Tibial artery (tissue), 4 donors: ENCODE measurements at regions not wholly inside any gene's neighbourhood (a gene's known extent, or its start where the extent isn't known, plus 50 kb on each side); places are given as distances from the start of the nearest gene placed in this dataset.
"Not testable (repeated sequence)": the region's sequence is repeated elsewhere in the genome, so short reads cannot be mapped to it uniquely, and the experiment has no call there.

ENCODE experiments used
- DNase-seq, 2 donors: peaks; one replicate each; pipeline ENCODE4 v3.0.0-alpha.2; 2019
- H3K27ac ChIP-seq, 2 donors: fragments of 200-600 bp; sonication (generic) in 1 of 2; 1 replicate in 1 of 2; 2 replicates in 1 of 2; pipeline ENCODE4 v1.5.1; 2018 to 2019; ENCODE audit warnings: mild to moderate bottlenecking in 1 of 2
- H3K27me3 ChIP-seq, 2 donors: fragments of 200-600 bp; sonication (generic) in 1 of 2; one replicate each; pipeline versions ENCODE4 v1.5.1 to v1.6.0; 2016 to 2019
- H3K36me3 ChIP-seq, 3 donors: fragments of 200-600 bp; sonication (generic) in 2 of 3; one replicate each; pipeline ENCODE4 v1.5.1; 2016 to 2019; ENCODE audit warnings: mild to moderate bottlenecking in 2 of 3
- H3K4me1 ChIP-seq, 4 donors: fragments of 200-600 bp; sonication (generic) in 2 of 4; 1 replicate in 3 of 4; 2 replicates in 1 of 4; pipeline ENCODE4 v1.5.1; 2016 to 2019
- H3K4me3 ChIP-seq, 2 donors: fragments of 200-600 bp; sonication (generic) in 1 of 2; 1 replicate in 1 of 2; 2 replicates in 1 of 2; pipeline ENCODE4 v1.5.1; 2018 to 2019; ENCODE audit warnings: mild to moderate bottlenecking in 2 of 2
- H3K9me3 ChIP-seq, 3 donors: fragments of 200-600 bp; sonication (generic) in 1 of 3; one replicate each; pipeline ENCODE4 v1.5.1; 2016 to 2019
- intact Hi-C: fragments of 100-400 bp; cut with DNase I; formaldehyde crosslinking; loops from one replicate; pipeline ENCODE4 v1.15.0; 2023; ENCODE audit warnings: low total_unique reads
- TF ChIP-seq, protein P1 (sequence below), 2 experiments: fragments of 200-600 bp in 1 of 2; fragments of 450-650 bp in 1 of 2; IDR thresholded peaks; one replicate each; pipeline ENCODE4 v1.5.1; 2017 to 2019; ENCODE audit warnings: antibody characterized with exemption in 2 of 2, mild to moderate bottlenecking in 1 of 2, moderate library complexity in 1 of 2

DNA sequence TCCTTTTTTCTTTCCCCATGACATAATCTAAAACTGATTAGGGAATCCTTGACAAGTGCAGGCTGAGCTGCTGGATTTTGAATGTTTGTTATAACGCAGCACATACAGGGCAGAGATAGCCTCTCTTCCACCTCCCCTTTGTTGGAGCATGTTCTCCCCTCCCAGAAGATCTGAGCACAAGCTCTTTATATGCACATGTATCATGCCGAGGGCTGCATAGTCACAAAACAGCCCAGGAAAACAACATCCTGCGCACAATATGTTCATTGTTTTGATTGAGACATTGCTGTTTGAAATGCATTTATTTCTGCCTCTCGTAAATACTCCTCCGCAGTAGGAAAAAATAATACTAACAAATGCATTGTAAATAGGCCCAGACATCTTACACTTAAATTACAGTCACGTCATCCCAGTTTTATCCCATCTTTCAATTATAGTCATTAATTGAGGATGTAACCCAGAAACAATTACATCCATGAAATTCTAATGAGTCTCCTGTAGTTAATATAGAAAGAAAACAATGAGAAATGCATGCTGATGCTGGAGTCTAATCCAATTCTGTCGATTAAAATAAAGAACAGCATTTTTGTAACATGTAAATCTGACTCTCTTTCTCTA, 401.8 kb downstream of the BTG1 start:
- Histone ChIP-seq H3K4me1 (no peaks in the 10 kb centered on the region), H3K36me3 (no peaks in the 10 kb centered on the region), H3K27ac (no peak overlapping the region), H3K9me3 (no peaks in the 10 kb centered on the region), H3K4me3 (no peak overlapping the region), H3K27me3 (no peaks in the 10 kb centered on the region)
- no peak for DNase-seq
- TF ChIP-seq, protein P1, sequence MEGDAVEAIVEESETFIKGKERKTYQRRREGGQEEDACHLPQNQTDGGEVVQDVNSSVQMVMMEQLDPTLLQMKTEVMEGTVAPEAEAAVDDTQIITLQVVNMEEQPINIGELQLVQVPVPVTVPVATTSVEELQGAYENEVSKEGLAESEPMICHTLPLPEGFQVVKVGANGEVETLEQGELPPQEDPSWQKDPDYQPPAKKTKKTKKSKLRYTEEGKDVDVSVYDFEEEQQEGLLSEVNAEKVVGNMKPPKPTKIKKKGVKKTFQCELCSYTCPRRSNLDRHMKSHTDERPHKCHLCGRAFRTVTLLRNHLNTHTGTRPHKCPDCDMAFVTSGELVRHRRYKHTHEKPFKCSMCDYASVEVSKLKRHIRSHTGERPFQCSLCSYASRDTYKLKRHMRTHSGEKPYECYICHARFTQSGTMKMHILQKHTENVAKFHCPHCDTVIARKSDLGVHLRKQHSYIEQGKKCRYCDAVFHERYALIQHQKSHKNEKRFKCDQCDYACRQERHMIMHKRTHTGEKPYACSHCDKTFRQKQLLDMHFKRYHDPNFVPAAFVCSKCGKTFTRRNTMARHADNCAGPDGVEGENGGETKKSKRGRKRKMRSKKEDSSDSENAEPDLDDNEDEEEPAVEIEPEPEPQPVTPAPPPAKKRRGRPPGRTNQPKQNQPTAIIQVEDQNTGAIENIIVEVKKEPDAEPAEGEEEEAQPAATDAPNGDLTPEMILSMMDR (IDR thresholded peaks at IDR 0.05): no peak
- intact Hi-C loops: no loop called here

DNA sequence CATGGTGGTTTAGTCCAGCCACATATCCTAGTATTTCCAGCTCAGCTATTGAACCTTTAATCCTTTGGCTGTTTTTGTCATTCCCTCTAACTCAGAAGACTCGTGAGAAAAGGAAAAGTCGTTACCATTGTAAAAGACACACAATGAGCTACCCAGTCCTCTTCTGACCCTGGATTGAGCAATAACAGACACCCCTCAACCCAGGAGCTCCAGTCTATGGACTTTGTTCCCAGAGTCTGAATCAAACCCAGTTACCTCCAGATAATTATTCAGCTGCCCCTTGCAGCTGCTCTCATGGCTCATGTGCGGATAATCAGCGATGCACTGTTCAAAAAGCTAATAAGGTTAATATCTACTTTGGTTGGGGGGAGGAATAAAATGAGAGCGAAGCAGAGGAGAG, 402.4 kb downstream of the BTG1 start:
- TF ChIP-seq, protein P1 (IDR thresholded peaks at IDR 0.05): no peak
- intact Hi-C loops: no loop called here
- no peaks in the 10 kb centered on the region for H3K9me3 ChIP-seq
- no peaks in the 10 kb centered on the region for H3K4me1 ChIP-seq
- H3K27ac ChIP-seq: no peak overlapping the region
- no peaks in the 10 kb centered on the region for H3K36me3 ChIP-seq
- H3K27me3 ChIP-seq: no peaks in the 10 kb centered on the region
- H3K4me3 ChIP-seq: no peak overlapping the region
- DNase-seq: no peak

GRCh38 chr12:91741932-91742331, 403.7 kb downstream of the BTG1 start:
- DNase-seq: no peak
- Histone ChIP-seq H3K9me3 (no peaks in the 10 kb centered on the region), H3K27ac (no peak overlapping the region), H3K4me1 (no peaks in the 10 kb centered on the region), H3K4me3 (no peak overlapping the region), H3K27me3 (no peaks in the 10 kb centered on the region), H3K36me3 (no peaks in the 10 kb centered on the region)
- intact Hi-C loops: no loop called here
- TF ChIP-seq, protein P1 (IDR thresholded peaks at IDR 0.05): no peak

GRCh38 chr12:91733846-91734245, 411.8 kb downstream of the BTG1 start:
- H3K36me3 ChIP-seq, H3K9me3 ChIP-seq, DNase-seq, H3K27ac ChIP-seq, H3K4me3 ChIP-seq, H3K27me3 ChIP-seq, intact Hi-C loops, H3K4me1 ChIP-seq: not testable (repeated sequence)

- no peak for DNase-seq
- Histone ChIP-seq H3K4me1 (no peaks in the 10 kb centered on the region), H3K4me3 (no peak overlapping the region), H3K27me3 (no peaks in the 10 kb centered on the region), H3K9me3 (no peaks in the 10 kb centered on the region), H3K36me3 (no peaks in the 10 kb centered on the region), H3K27ac (no peak overlapping the region)
- intact Hi-C loops: no loop called here
- TF ChIP-seq, protein P1 (IDR thresholded peaks at IDR 0.05): no peak
These were observed 413.6 kb downstream of the BTG1 start for GRCh38 chr12:91732086-91732485.

- no peaks in the 10 kb centered on the region for H3K4me1 ChIP-seq
- H3K36me3 ChIP-seq: no peaks in the 10 kb centered on the region
- intact Hi-C loops: no loop called here
- DNase-seq: no peak
- H3K27ac ChIP-seq: no peak overlapping the region
- H3K9me3 ChIP-seq: no peaks in the 10 kb centered on the region
- H3K4me3 ChIP-seq: no peak overlapping the region
- no peaks in the 10 kb centered on the region for H3K27me3 ChIP-seq
- TF ChIP-seq, protein P1 (IDR thresholded peaks at IDR 0.05): no peak
These were observed 416.1 kb downstream of the BTG1 start for GRCh38 chr12:91729543-91729942.
